ENCODE measurements at regions not wholly inside any gene's neighbourhood (a gene's known extent, or its start where the extent isn't known, plus 50 kb on each side); places are given as distances from the start of the nearest gene placed in this dataset.

GRCh38 chr1:191904991-191905390, 253.3 kb upstream of the RGS18 start:
- no peak for TF ChIP-seq TCF12 (IDR thresholded peaks at IDR 0.05; ENCODE audit: low read depth, low read length)
- TF ChIP-seq, protein P1, sequence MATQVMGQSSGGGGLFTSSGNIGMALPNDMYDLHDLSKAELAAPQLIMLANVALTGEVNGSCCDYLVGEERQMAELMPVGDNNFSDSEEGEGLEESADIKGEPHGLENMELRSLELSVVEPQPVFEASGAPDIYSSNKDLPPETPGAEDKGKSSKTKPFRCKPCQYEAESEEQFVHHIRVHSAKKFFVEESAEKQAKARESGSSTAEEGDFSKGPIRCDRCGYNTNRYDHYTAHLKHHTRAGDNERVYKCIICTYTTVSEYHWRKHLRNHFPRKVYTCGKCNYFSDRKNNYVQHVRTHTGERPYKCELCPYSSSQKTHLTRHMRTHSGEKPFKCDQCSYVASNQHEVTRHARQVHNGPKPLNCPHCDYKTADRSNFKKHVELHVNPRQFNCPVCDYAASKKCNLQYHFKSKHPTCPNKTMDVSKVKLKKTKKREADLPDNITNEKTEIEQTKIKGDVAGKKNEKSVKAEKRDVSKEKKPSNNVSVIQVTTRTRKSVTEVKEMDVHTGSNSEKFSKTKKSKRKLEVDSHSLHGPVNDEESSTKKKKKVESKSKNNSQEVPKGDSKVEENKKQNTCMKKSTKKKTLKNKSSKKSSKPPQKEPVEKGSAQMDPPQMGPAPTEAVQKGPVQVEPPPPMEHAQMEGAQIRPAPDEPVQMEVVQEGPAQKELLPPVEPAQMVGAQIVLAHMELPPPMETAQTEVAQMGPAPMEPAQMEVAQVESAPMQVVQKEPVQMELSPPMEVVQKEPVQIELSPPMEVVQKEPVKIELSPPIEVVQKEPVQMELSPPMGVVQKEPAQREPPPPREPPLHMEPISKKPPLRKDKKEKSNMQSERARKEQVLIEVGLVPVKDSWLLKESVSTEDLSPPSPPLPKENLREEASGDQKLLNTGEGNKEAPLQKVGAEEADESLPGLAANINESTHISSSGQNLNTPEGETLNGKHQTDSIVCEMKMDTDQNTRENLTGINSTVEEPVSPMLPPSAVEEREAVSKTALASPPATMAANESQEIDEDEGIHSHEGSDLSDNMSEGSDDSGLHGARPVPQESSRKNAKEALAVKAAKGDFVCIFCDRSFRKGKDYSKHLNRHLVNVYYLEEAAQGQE (IDR thresholded peaks at IDR 0.05; ENCODE audit: low read depth, low read length): no peak

Data from GM12878 (cell line).